NCI-H748 (cell line): ENCODE measurements at regions not wholly inside any gene's neighbourhood (a gene's known extent, or its start where the extent isn't known, plus 50 kb on each side); places are given as distances from the start of the nearest gene placed in this dataset.
"Not testable (repeated sequence)": the region's sequence is repeated elsewhere in the genome, so short reads cannot be mapped to it uniquely, and the experiment has no call there.

Experiments used
- DNase-seq: peaks from one replicate; lab custom pipeline; 2025; ENCODE audit not compliant: unreplicated experiment; lab: John Stamatoyannopoulos, UW

GRCh38 chr21:28215214-28215954 is 777.3 kb downstream of the LTN1 start:
- DNase-seq: no peak

GRCh38 chr21:28214786-28215185 is 777.9 kb downstream of the LTN1 start:
- no peak for DNase-seq

- DNase-seq: no peak
Measured at GRCh38 chr21:28213261-28213660, 779.4 kb downstream of the LTN1 start.

GRCh38 chr21:28212061-28212460 is 780.6 kb downstream of the LTN1 start:
- no peak for DNase-seq

GRCh38 chr21:28207436-28208173 is 785.1 kb downstream of the LTN1 start:
- DNase-seq: no peak

- DNase-seq: no peak
Measured at GRCh38 chr21:28200726-28201125, 792.0 kb downstream of the LTN1 start.

GRCh38 chr21:28196981-28197380 is 795.7 kb downstream of the LTN1 start:
- DNase-seq: no peak

- DNase-seq: no peak
Measured at GRCh38 chr21:28193189-28193588, 799.5 kb downstream of the LTN1 start.

GRCh38 chr21:28186604-28187003 is 806.1 kb downstream of the LTN1 start:
- DNase-seq: no peak

GRCh38 chr21:28181730-28182129 is 810.9 kb downstream of the LTN1 start:
- DNase-seq: no peak

GRCh38 chr21:28179136-28179535 is 813.5 kb downstream of the LTN1 start:
- no peak for DNase-seq

GRCh38 chr21:28177124-28177523 is 815.6 kb downstream of the LTN1 start:
- no peak for DNase-seq

- DNase-seq: no peak
Measured at GRCh38 chr21:28174701-28175100, 818.0 kb downstream of the LTN1 start.

GRCh38 chr21:28174006-28174405 is 818.7 kb downstream of the LTN1 start:
- no peak for DNase-seq

GRCh38 chr21:28172376-28172775 is 820.3 kb downstream of the LTN1 start:
- DNase-seq: no peak

- DNase-seq: no peak
Measured at GRCh38 chr21:28167366-28167765, 825.3 kb downstream of the LTN1 start.

GRCh38 chr21:28164519-28164918 is 828.2 kb downstream of the LTN1 start:
- not testable (repeated sequence) for DNase-seq

- DNase-seq: not testable (repeated sequence)
Measured at GRCh38 chr21:28162052-28162451, 830.6 kb downstream of the LTN1 start.

GRCh38 chr21:28160378-28160777 is 832.3 kb downstream of the LTN1 start:
- no peak for DNase-seq

GRCh38 chr21:28159396-28159795 is 833.3 kb downstream of the LTN1 start:
- no peak for DNase-seq

- no peak for DNase-seq
Measured at GRCh38 chr21:28156590-28156989, 836.1 kb downstream of the LTN1 start.

GRCh38 chr21:28154121-28154520 is 838.6 kb downstream of the LTN1 start:
- DNase-seq: no peak

GRCh38 chr21:28152732-28153131 is 839.9 kb downstream of the LTN1 start:
- no peak for DNase-seq
